ENCODE measurements at regions not wholly inside any gene's neighbourhood (a gene's known extent, or its start where the extent isn't known, plus 50 kb on each side); places are given as distances from the start of the nearest gene placed in this dataset.

GRCh38 chr22:48669986-48670716, 1157.5 kb downstream of the BRD1 start:
- no peak for ATAC-seq
- no peak for TF ChIP-seq CSRNP3 (CRISPR knock-in tag; IDR thresholded peaks at IDR 0.05)
- TF ChIP-seq ARNTL (CRISPR knock-in tag; IDR thresholded peaks at IDR 0.05; ENCODE audit: borderline replicate concordance, low read depth) = no peak
- no peak for TF ChIP-seq PPARA (CRISPR knock-in tag; IDR thresholded peaks at IDR 0.05; ENCODE audit: borderline replicate concordance)
- no peak for TF ChIP-seq OSR1 (CRISPR knock-in tag; IDR thresholded peaks at IDR 0.05)
- no peak for TF ChIP-seq TOX (CRISPR knock-in tag; IDR thresholded peaks at IDR 0.05; ENCODE audit: borderline replicate concordance)
- no peak for TF ChIP-seq ZFP3 (CRISPR knock-in tag; IDR thresholded peaks at IDR 0.05)
- no peak for TF ChIP-seq ZFP30 (CRISPR knock-in tag; IDR thresholded peaks at IDR 0.05)
- TF ChIP-seq POU6F1 (CRISPR knock-in tag; IDR thresholded peaks at IDR 0.05; ENCODE audit: borderline replicate concordance, low read depth) = no peak

- TF ChIP-seq BACH2 (CRISPR knock-in tag; IDR thresholded peaks at IDR 0.05; ENCODE audit: borderline replicate concordance) (no peak), GLIS3 (CRISPR knock-in tag; IDR thresholded peaks at IDR 0.05) (no peak), TOX (CRISPR knock-in tag; IDR thresholded peaks at IDR 0.05; ENCODE audit: borderline replicate concordance) (no peak), TCF4 (CRISPR knock-in tag; IDR thresholded peaks at IDR 0.05; ENCODE audit: borderline replicate concordance) (no peak), CREB5 (CRISPR knock-in tag; IDR thresholded peaks at IDR 0.05; ENCODE audit: low read depth) (no peak), ZNF70 (CRISPR knock-in tag; IDR thresholded peaks at IDR 0.05) (no peak), ZFP30 (CRISPR knock-in tag; IDR thresholded peaks at IDR 0.05) (no peak), ZNF8 (CRISPR knock-in tag; IDR thresholded peaks at IDR 0.05) (no peak), ARNTL (CRISPR knock-in tag; IDR thresholded peaks at IDR 0.05; ENCODE audit: borderline replicate concordance, low read depth) (no peak), ISL1 (CRISPR knock-in tag; IDR thresholded peaks at IDR 0.05) (no peak), RARB (CRISPR knock-in tag; IDR thresholded peaks at IDR 0.05) (no peak), ZFP3 (CRISPR knock-in tag; IDR thresholded peaks at IDR 0.05) (no peak)
- ATAC-seq = no peak
Observed at GRCh38 chr22:48669226-48669625, 1158.4 kb downstream of the BRD1 start.

GRCh38 chr22:48667289-48667688, 1160.4 kb downstream of the BRD1 start:
- no peak for ATAC-seq
- TF ChIP-seq TCF4 (CRISPR knock-in tag; IDR thresholded peaks at IDR 0.05; ENCODE audit: borderline replicate concordance) = no peak
- no peak for TF ChIP-seq PATZ1 (CRISPR knock-in tag; IDR thresholded peaks at IDR 0.05; ENCODE audit: borderline replicate concordance)
- no peak for TF ChIP-seq ZFP3 (CRISPR knock-in tag; IDR thresholded peaks at IDR 0.05)
- TF ChIP-seq TOX (CRISPR knock-in tag; IDR thresholded peaks at IDR 0.05; ENCODE audit: borderline replicate concordance) = no peak
- no peak for TF ChIP-seq ARNTL (CRISPR knock-in tag; IDR thresholded peaks at IDR 0.05; ENCODE audit: borderline replicate concordance, low read depth)
- TF ChIP-seq ZNF70 (CRISPR knock-in tag; IDR thresholded peaks at IDR 0.05) = no peak
- no peak for TF ChIP-seq POU6F1 (CRISPR knock-in tag; IDR thresholded peaks at IDR 0.05; ENCODE audit: borderline replicate concordance, low read depth)
- no peak for TF ChIP-seq TSHZ2 (CRISPR knock-in tag; IDR thresholded peaks at IDR 0.05)
- TF ChIP-seq ISL1 (CRISPR knock-in tag; IDR thresholded peaks at IDR 0.05) = no peak
- no peak for TF ChIP-seq RARB (CRISPR knock-in tag; IDR thresholded peaks at IDR 0.05)
- no peak for TF ChIP-seq GLIS3 (CRISPR knock-in tag; IDR thresholded peaks at IDR 0.05)
- no peak for TF ChIP-seq CREB5 (CRISPR knock-in tag; IDR thresholded peaks at IDR 0.05; ENCODE audit: low read depth)
- TF ChIP-seq OSR1 (CRISPR knock-in tag; IDR thresholded peaks at IDR 0.05) = no peak
- TF ChIP-seq ZNF565 (CRISPR knock-in tag; conservative IDR thresholded peaks at IDR 0.05; ENCODE audit: low read depth) = no peak
- no peak for TF ChIP-seq CSDC2 (CRISPR knock-in tag; IDR thresholded peaks at IDR 0.05)
- no peak for TF ChIP-seq BACH2 (CRISPR knock-in tag; IDR thresholded peaks at IDR 0.05; ENCODE audit: borderline replicate concordance)
- TF ChIP-seq ESRRG (CRISPR knock-in tag; IDR thresholded peaks at IDR 0.05) = no peak
- TF ChIP-seq CSRNP3 (CRISPR knock-in tag; IDR thresholded peaks at IDR 0.05) = no peak
- TF ChIP-seq ZFP30 (CRISPR knock-in tag; IDR thresholded peaks at IDR 0.05) = no peak

Data from SK-N-SH treated with all-trans-retinoic acid at 6 μM for 48 hours (cell line).